ENCODE measurements at regions not wholly inside any gene's neighbourhood (a gene's known extent, or its start where the extent isn't known, plus 50 kb on each side); places are given as distances from the start of the nearest gene placed in this dataset.

DNA sequence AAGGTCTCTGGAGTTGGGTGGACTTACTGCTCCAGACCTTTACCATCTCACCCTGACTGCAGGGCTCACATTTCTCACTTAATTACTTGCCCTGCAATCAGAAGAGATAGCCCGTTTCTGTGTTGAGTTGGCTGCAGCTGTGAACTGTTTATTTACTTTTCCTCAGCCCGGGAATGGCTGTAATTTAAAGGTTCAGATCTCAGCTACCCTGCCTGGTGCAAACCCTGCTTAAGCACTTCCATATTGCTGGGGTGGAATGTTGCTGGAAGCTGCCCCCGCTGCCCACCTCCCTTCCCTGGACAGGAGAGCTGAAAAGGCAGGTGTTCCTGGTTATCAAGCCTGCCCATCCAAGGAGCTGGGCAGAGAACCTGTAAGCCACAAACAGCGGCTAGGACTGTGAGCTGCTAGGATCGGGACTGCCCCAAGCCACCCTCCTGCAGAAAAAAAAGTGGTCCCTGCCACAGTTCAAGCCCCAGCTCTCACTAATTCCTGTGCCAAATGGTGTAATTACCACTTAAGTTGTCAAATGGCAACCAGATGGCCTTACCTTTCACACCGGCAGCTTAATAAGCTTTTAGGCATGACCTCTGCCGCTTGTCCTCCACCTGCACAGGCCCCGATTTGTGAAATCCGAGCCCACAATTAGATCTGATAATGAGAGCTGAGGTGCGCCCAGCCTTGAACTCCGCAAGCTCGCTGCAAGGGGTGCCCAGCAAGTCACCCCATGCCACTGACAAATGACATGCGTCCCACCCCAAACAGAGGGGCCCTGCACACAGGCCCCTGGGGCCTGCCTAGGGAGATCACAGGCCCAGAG, 269.8 kb downstream of the C16orf95 start:
- TF ChIP-seq, protein P1, sequence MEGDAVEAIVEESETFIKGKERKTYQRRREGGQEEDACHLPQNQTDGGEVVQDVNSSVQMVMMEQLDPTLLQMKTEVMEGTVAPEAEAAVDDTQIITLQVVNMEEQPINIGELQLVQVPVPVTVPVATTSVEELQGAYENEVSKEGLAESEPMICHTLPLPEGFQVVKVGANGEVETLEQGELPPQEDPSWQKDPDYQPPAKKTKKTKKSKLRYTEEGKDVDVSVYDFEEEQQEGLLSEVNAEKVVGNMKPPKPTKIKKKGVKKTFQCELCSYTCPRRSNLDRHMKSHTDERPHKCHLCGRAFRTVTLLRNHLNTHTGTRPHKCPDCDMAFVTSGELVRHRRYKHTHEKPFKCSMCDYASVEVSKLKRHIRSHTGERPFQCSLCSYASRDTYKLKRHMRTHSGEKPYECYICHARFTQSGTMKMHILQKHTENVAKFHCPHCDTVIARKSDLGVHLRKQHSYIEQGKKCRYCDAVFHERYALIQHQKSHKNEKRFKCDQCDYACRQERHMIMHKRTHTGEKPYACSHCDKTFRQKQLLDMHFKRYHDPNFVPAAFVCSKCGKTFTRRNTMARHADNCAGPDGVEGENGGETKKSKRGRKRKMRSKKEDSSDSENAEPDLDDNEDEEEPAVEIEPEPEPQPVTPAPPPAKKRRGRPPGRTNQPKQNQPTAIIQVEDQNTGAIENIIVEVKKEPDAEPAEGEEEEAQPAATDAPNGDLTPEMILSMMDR (conservative IDR thresholded peaks at IDR 0.05; ENCODE audit: low read depth, low read length) = no peak
- no peak for TF ChIP-seq EZH2 (IDR thresholded peaks at IDR 0.05; ENCODE audit: borderline replicate concordance, low read depth, low read length, poor library complexity, severe bottlenecking)
